ENCODE measurements at regions not wholly inside any gene's neighbourhood (a gene's known extent, or its start where the extent isn't known, plus 50 kb on each side); places are given as distances from the start of the nearest gene placed in this dataset.
A peak's percentile ranks its signal among the peaks of the same experiment; 100 is the strongest.

DNA sequence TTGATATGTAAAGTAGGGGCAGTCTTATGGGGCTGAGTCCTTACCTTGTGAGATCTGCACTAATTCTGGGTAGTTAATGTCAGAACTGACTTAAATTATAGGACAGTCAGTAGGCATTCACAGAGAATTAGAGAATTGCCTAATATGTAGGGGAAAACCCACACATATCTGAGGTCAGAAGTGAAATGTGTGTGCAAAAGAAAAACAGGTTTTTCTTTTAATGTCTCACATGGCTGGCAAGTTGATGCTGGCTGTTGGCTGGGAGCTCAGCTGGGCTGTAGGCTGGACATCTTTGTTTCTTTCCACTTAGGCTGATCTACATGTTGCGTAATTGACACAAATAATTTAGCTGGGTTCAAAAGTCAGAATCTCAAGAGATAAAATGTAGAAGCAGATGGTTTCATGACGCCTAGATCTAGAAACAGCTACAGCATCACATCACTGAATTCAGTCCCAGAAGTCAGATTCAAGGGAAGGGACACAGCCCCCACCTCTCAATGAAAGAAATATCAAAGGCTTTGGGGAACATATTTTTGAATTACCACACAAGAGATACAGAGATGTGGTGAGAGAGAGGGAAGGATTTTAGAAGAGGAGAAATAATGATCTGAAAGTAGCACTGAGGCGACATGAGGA, 98.9 kb downstream of the TNFSF18 start:
- ATAC-seq (ENCODE audit: poor library complexity), result no peak
- intact Hi-C loops (cut with DNase I), result no loop called here
- no peak for DNase-seq

DNA sequence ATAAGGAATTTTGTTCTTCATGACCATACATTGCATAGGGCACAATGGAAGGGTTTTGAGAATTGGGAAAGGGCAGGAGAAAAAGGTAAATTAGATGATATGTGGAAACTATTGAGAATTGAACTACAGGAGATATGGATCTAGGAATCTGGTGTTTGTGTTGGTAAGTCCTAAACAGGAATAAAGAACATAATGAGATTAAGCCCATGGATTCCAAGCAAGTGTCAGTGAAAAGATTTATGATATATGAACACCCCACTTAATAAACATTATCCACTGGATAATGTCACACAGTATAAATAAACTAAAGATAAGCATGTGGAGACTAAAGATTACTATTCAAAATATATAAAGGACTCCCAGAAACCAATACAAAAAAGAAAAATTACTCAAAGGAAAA, 98.2 kb downstream of the TNFSF18 start:
- intact Hi-C loops (cut with DNase I), result no loop called here
- ATAC-seq (ENCODE audit: poor library complexity) (no peak), DNase-seq (no peak)

DNA sequence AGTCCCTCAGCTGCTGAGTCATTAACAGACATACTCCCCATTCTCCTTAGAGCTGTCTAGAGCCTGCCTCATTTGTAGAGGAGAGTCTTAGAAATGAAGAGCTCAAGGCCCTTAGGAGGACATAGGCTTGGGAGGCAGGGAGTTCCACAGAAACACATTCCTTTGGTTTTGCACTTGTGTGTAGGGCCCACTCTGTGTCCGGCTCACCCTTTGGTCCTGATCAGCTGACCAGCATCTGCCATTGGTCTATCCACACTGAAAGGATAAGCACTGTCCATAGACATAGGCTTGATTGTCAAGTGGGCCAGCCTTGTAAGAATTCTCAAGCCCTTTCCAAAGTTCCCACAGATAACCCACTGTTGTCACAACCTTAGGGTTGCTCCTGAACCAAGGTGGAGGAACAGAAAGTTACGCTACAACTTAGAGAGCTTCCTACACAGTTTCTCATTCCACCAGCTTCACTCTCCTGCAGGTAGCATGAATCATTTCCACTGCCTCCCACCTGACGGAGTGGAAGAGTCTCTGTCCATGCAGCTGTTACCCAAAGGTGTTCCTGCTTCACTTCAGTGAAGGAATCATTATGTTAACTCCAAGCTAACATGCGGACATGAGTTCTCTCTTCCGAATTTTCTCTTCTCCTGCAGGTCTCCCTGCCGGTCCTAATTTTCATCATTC, 96.1 kb downstream of the TNFSF18 start:
- intact Hi-C loops (cut with DNase I), result no loop called here
- no peak for ATAC-seq (ENCODE audit: poor library complexity)
- DNase-seq, result no peak

DNA sequence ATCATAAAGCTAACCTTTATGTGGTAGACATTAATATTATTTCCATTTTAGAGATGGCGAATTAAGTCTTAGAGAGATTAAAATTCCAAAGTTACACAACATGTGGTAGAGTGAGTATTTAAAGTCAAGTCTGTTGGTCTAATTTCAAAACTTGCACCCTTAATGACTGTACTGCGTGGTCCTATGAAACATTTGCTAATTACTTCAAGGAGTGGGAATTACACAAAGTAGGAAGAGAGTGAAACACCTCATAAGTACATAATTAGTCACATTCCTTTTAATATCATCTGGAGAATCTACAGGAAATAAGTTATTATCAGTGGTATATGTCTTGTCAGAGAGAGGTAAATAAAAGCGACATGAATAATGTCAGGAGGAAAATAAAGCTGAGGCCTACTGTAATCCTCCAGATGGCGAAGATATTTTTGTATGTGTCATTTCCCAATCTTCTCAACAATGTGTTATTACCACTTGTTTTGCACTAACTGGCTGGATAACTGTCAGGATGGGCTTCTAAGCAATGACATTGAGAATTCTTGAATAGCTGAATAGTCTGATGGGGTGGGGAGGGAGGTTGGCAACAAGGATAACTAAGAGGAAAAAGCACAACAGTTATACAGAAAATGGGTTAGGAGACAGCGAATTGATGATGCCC, 95.5 kb downstream of the TNFSF18 start:
- ATAC-seq (ENCODE audit: poor library complexity), result no peak
- intact Hi-C loops (cut with DNase I), result no loop called here
- DNase-seq, result no peak

DNA sequence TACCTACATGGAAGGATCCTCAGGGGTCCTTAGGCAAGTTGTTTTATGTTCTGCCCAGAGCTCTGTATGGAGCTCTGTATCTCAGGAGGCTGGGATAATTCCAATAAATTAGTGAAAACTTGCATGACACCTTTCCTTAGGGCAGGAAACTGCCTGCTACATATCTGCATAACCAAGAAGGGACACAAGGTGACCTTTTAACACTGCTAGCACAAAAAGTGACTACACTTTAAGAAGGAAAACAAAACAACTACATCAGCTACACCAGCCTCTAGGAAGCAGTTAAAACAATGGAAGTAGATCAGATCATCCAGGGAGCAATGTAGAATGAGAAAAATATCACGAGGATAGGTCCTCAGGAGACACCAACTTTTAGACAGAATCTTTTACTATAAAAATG, 93.9 kb downstream of the TNFSF18 start:
- intact Hi-C loops (cut with DNase I), result no loop called here
- no peak for DNase-seq
- no peak for ATAC-seq (ENCODE audit: poor library complexity)

DNA sequence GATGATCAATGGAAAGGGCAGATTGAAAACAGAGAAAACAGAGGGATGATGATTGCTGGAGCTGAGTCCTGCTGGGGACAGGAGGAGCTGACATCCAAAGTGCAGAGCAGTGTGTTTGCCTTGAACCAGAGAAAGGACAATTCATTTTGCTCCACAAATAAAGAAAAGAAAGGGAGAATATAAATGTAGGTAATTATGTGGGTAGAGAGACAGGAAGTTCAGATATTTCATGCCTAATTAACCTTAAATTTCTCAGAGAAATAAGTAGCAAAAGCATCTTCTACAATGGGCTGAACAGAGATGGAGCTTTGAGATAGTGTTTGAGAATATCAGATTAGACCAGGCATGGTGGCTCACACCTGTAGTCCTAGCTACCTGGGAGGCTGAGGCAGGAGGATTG, 93.2 kb downstream of the TNFSF18 start:
- no peak for DNase-seq
- intact Hi-C loops (cut with DNase I), result no loop called here
- ATAC-seq (ENCODE audit: poor library complexity), result no peak

DNA sequence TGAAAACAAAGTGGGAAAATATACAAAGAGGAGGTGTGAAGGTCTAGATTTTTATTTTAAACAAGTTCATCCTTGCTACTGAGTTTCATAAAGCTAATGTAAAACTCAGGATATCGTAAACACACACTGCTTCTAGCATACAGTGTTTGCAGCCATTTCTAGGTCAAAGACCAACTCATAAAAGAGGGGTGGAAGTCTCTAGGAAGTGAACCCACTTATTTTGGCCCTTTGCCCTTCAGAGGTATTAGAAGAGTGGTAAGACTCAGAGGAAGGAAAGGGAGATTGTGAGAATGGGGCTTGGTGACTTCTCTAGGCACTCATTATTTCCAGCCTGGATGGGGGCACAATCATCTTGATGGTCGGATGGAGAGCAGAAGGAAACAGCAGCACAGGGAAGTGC, 91.2 kb downstream of the TNFSF18 start:
- ATAC-seq (ENCODE audit: poor library complexity) (no peak), DNase-seq (no peak)
- intact Hi-C loops (cut with DNase I), result no loop called here

DNA sequence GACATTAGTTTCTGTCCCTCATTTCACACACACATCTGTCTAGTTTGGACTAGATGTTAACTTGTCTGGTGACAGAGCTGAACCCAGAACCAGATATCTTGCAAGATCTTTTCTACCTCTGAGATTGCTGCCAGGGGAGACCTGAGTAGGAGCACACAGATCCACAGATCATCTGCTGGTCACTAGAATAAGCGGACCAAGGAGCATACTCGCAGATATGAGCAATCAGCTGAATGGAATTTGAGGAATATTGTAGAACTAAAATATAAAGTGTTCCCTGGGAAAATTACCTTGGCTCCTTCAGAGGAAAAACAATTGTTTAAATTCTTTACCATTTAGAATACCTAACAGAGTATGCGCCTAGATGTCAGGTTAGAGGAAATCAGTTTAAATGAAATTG, 90.7 kb downstream of the TNFSF18 start:
- DNase-seq, result no peak
- intact Hi-C loops (cut with DNase I), result no loop called here
- ATAC-seq (ENCODE audit: poor library complexity), result no peak

DNA sequence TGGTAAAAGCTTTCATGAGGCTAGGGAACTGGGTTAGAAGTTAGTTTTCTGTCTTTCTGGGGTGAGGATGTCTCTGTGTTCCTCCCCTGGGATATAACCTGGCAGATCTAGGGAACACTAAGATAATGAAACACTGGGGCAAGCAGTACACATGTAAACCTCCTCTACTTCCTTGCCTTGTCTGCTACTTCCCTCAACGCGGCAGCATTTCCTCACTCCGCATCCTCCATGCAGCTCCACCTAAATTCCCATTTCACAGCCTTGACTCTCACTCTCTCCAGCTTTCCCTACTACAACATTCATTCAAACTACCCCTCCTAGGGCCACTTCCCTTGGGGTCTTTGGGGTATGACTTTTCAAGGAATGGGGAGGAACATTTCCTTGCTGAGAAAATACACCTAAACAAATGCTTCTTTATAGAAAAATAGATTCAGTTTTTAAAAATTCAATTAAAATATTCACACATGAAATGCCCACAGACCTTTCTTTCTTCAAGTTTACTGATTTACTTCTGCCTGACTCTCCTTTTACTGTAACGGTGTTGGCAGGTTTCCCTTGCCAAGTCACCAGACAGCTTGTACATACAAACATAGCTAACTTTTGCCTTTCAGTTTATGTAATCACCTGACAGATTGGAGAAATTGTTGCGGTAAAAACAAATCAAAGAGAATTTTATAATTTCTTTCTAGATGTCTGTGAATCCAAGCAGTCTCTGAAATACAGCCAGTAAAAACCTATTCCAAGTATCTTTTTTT, 90.1 kb downstream of the TNFSF18 start:
- DNase-seq (no peak), ATAC-seq (ENCODE audit: poor library complexity) (peak; percentile 46)
- intact Hi-C loops (cut with DNase I), result no loop called here

DNA sequence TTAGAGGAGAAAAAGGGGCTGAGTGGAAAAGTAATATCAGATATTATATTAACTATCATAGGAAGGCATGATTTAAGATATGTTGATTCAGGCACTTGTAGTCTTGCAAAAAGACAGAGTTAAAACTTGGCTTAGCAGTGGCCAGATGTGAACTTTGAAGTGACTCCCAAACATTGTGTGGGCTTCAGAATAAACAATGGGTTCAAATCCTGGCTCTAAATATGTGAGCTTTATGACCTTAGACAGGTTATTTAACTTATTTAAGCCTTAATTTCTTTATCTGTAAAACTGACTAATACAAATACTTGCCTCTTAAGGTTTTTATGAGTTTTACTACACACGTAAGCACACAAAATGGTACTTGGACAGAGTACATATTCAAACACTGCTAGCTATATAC, 85.9 kb downstream of the TNFSF18 start:
- intact Hi-C loops (cut with DNase I), result no loop called here
- no peak for ATAC-seq (ENCODE audit: poor library complexity)
- no peak for DNase-seq

DNA sequence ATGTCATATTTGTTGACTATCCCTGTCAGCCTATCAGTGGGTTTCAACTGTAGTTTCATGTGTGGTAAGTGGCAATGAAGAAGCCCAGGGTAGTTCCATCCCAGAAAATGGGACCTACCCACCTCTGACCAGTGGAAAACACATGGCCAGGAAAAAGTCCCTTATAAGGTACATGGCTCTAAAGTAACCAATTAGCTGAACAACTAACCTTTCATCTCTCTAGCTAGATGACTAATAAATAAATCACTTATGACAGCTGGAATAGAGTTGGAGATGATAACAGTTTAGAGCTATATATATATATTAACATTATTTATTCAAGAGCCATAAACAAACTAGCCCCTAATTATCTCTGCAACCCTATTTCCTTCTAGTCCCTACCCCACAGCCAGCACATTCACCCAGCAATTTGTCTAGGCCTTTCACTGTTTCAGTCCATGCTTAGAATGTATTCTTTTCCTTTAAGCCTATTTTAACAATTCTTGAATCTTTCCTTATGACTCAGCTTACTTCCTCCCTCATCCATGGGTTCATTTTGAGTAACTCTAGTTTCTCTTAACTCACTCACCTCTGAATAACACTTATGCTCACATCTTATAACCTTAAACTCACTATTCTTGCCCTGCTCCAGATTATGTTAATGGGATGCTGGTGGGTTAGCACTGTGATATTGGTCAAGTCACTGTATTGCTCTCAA, 83.7 kb downstream of the TNFSF18 start:
- DNase-seq (no peak), ATAC-seq (ENCODE audit: poor library complexity) (no peak)
- intact Hi-C loops (cut with DNase I), result no loop called here

DNA sequence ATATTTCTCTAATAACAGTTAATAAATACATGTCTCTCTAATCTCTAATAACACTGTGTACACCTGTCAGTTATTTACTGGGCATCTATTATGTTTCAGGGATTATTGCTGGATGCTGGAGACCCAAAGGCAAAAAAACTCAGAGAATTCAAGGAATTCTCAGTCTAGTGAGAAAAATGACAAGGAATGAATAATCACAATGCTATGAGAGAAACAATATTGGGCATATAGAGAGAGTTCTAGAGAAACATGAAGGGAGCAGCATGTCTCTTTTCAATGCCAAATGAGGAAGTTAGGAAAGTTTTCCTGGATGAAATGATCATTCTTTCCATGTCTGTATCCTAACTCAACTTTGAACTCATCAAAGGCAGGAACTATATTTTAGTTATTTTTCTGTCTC, 82.8 kb downstream of the TNFSF18 start:
- DNase-seq, result no peak
- no peak for ATAC-seq (ENCODE audit: poor library complexity)
- intact Hi-C loops (cut with DNase I), result no loop called here

DNA sequence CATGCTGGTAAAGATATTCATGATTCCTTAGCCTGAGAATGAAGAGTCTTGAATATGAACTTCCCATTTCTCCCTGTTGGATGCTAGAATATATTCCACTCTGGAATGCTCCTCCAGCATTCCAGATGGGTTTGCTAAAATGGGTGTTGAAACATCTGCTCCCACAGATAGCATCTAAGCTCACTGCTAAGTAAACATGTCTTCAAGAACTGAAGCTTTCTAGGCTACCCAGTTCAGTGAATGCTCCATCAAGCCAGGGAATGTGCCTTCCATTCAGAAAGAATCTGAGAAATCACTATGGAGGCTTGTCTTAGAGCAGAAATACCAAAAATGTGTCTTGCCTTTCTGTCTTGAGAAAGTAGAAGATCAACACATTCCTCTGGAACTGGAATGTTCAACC, 81.1 kb downstream of the TNFSF18 start:
- intact Hi-C loops (cut with DNase I), result no loop called here
- no peak for DNase-seq
- no peak for ATAC-seq (ENCODE audit: poor library complexity)

DNA sequence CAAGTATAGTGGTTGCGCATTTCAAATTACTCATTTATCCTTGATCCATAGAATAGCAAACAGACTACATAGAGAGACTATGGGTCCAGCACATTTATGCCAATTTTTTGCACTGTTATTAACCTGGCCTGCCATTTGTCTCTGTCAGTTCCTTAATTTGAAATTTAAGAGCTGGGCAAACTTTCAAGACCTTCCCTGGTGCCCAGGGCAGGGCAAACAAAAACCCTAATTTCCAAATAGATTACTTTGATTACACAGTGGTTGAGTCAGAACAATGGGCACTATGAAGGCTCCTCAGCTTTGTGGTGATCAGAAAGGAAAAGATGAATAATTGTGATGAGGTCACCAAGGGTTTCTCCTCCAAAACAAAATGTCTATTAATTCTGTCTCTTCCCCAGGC, 80.6 kb downstream of the TNFSF18 start:
- ATAC-seq (ENCODE audit: poor library complexity) (no peak), DNase-seq (no peak)
- intact Hi-C loops (cut with DNase I), result no loop called here

DNA sequence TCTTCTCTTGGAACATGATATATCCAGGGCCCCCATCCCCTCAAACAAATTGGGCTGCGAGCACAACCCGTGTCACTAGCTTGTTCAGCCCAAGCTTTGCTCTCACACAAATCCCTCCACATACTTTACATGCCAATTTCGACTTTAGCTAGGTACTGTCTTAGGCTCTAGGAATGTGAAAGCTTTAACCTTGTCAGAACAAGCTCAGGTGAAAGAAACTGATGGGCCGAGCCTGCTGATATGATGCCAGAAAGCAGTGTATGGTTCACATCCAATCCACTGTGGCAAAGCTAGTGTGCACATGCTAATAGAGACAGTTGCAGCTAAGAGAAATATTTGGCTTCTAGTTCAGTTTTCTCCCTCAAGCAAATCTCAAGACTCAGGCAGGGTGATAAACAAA, 79.5 kb downstream of the TNFSF18 start:
- intact Hi-C loops (cut with DNase I), result no loop called here
- no peak for ATAC-seq (ENCODE audit: poor library complexity)
- no peak for DNase-seq

DNA sequence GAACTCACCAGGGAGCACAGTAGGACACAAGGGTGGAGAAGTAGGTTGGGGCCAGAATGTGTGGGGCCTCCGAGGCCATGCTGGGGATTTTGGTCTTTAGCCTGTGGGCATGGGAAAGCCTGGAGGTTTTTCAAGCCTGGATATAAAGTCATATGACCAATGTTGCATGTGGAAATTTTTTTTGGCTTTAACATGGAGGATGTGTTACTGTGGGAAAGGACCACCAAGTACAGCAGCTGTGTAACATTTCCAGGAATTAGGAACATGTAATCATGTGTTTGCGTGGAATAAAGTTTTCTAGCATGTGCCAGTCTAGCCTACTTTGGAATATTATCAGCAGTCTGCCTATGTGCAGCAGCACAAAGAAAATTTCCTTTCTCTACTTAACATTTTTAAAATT, 78.5 kb downstream of the TNFSF18 start:
- DNase-seq (no peak), ATAC-seq (ENCODE audit: poor library complexity) (no peak)
- intact Hi-C loops (cut with DNase I), result no loop called here

DNA sequence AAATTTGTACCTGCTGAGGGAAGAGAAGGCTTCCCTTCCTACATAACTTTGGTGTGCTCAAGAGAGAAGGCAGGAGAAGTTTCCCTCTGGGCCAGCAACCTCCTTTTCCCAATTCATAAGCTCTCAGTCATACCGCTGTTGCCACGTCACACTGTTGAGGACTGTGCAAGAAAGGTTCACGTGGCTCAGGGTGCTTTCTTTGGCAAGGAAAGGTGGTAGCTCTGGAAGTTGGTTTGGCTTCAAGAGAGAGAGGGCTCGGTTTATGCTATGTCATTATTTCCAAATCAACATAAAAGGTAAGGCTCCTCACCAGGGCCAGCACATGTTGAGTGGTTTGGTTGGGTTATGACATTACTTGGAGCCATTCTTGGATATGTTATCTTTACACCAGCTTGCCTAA, 77.3 kb downstream of the TNFSF18 start:
- intact Hi-C loops (cut with DNase I), result no loop called here
- ATAC-seq (ENCODE audit: poor library complexity), result no peak
- no peak for DNase-seq

DNA sequence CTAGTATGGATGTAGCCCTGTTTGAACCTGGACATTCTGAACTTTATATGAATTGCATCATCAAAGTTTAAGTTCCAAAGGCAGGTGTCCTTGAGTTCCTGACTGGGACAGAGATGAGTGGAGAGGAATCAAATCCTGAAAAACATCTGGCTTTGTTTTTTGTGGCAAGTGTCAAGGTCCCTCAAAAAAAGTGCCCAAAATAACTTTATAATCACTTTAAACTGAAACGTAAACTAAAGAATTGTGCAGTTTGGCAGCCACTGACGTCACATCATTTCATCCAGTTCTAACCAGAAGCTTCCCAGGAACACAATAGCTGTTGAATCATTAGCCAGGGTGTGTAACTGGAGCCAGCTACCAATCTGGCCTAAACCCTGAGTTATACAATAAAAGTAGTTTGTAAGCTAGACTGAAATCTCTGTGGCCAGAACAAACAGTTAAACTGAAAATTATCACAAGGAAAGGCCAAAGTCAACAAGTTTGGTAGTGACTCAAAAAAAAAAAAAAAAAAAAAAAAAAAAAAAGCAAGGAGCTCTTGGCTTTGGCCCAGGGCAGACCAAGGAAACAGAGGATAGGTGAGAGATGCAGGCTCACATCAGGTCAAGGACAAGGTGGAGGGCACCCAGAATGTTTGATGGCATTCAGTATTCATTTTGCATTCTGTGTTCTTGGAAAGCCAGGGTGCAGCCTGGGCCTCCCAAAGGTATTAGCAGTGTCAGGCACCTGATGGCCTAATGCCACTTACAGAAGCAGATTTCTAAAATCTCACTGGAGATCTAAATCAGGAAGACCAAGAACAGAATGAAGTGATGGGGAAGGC, 74.3 kb downstream of the TNFSF18 start:
- no peak for DNase-seq
- peak; percentile 20 for ATAC-seq (ENCODE audit: poor library complexity)
- intact Hi-C loops (cut with DNase I), result no loop called here
